ENCODE measurements at regions not wholly inside any gene's neighbourhood (a gene's known extent, or its start where the extent isn't known, plus 50 kb on each side); places are given as distances from the start of the nearest gene placed in this dataset.
"Not testable (repeated sequence)": the region's sequence is repeated elsewhere in the genome, so short reads cannot be mapped to it uniquely, and the experiment has no call there.

DNA sequence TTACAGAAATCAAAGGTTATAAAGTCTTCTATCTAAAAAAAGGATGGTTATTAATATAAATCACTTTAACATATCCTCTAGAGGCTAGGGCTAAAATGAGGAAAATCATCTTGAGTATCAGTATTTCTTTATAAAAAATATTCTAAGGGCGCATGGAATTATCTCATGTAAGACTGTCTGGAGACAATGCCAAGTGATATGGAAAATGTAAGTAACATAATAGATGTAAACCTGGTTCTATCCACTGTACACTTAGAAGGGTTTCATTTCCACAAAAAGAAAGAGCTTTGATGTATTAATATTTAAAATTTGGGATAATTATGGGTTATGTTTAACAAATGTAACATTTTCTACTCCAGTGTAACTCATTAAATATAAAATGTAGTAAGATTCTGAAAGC lies 95.9 kb upstream of the DPH5 start:
- no peak for DNase-seq (ENCODE audit: low spot score in 2 of 2)
- TF ChIP-seq, protein P1, sequence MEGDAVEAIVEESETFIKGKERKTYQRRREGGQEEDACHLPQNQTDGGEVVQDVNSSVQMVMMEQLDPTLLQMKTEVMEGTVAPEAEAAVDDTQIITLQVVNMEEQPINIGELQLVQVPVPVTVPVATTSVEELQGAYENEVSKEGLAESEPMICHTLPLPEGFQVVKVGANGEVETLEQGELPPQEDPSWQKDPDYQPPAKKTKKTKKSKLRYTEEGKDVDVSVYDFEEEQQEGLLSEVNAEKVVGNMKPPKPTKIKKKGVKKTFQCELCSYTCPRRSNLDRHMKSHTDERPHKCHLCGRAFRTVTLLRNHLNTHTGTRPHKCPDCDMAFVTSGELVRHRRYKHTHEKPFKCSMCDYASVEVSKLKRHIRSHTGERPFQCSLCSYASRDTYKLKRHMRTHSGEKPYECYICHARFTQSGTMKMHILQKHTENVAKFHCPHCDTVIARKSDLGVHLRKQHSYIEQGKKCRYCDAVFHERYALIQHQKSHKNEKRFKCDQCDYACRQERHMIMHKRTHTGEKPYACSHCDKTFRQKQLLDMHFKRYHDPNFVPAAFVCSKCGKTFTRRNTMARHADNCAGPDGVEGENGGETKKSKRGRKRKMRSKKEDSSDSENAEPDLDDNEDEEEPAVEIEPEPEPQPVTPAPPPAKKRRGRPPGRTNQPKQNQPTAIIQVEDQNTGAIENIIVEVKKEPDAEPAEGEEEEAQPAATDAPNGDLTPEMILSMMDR (IDR thresholded peaks at IDR 0.05): no peak
- TF ChIP-seq POLR2A (IDR thresholded peaks at IDR 0.05) (no peak), POLR2AphosphoS5 (IDR thresholded peaks at IDR 0.05) (no peak)
- Histone ChIP-seq H3K9me3 (no peaks in the 10 kb centered on the region), H3K27me3 (no peaks in the 10 kb centered on the region), H3K36me3 (no peaks in the 10 kb centered on the region), H3K4me3 (no peak overlapping the region), H3K27ac (no peak overlapping the region), H3K4me1 (no peaks in the 10 kb centered on the region)
- intact Hi-C loops (cut with DNase I; ENCODE audit: low total_unique reads): no loop called here

DNA sequence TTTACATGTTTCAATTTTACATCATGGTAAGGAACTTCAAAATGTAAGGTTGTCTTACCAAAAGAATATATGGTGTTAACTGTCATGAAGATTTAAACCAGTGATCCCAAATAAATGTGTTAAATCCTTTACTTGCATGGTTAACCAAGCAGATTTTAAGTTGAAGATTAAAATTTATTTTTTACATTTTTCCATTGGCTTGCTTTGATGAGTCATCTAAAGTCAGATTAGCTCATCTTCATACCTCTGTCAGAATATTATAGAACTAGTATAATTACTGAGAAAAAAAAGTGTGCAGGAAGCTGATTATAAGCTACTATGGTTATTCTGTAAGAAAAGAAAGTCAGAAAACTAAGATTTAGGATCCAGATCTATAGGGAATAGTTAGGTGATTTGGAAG lies 95.3 kb upstream of the DPH5 start:
- intact Hi-C loops (cut with DNase I; ENCODE audit: low total_unique reads): no loop called here
- Histone ChIP-seq H3K36me3 (no peaks in the 10 kb centered on the region), H3K4me1 (no peaks in the 10 kb centered on the region), H3K27me3 (no peaks in the 10 kb centered on the region), H3K27ac (no peak overlapping the region), H3K9me3 (no peaks in the 10 kb centered on the region), H3K4me3 (no peak overlapping the region)
- no peak for TF ChIP-seq POLR2AphosphoS5 (IDR thresholded peaks at IDR 0.05)
- no peak for TF ChIP-seq POLR2A (IDR thresholded peaks at IDR 0.05)
- TF ChIP-seq, protein P1 (IDR thresholded peaks at IDR 0.05): no peak
- DNase-seq (ENCODE audit: low spot score in 2 of 2): no peak

DNA sequence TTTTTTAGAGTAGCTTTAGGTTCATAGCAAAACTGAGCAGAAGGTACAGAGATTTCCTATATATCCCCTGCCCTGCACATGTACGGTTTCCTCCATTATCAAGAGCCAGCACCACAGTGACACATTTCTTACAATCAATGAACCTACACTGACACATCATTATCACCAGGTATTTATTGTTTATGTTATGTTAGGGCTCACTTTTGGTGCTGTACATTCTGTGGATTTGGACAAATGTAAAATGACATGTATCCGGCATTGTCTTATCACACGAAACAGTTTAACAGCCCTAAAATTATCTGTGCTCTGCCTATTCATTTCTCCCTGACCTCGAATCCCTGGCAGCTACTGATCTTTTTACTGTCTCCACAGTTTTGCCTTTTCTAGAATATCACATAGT lies 93.7 kb upstream of the DPH5 start:
- Histone ChIP-seq H3K27ac (no peak overlapping the region), H3K4me3 (no peak overlapping the region), H3K27me3 (no peaks in the 10 kb centered on the region), H3K9me3 (no peaks in the 10 kb centered on the region), H3K4me1 (no peaks in the 10 kb centered on the region), H3K36me3 (no peaks in the 10 kb centered on the region)
- intact Hi-C loops (cut with DNase I; ENCODE audit: low total_unique reads): no loop called here
- no peak for DNase-seq (ENCODE audit: low spot score in 2 of 2)
- no peak for TF ChIP-seq POLR2AphosphoS5 (IDR thresholded peaks at IDR 0.05)
- TF ChIP-seq POLR2A (IDR thresholded peaks at IDR 0.05): no peak
- TF ChIP-seq, protein P1 (IDR thresholded peaks at IDR 0.05): no peak

DNA sequence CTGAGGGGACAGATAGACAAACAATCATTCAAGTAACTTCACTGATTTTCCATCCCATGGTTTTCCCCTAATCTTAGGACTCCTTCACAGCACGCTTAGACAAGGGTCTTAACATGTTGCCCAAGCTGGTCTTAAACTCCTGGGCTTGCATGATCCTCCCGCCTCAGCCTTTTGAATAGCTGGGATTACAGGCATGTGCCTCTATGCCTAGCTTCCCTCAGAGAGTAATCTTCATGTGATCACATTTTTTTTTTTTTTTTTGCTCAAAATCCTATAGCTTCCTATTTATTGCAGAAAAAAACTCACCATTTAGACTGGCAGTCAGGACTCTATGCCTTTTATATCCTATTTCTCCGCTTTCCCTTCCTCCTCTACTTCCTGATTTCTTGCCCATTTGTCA lies 90.4 kb upstream of the DPH5 start:
- Histone ChIP-seq H3K27me3 (no peaks in the 10 kb centered on the region), H3K36me3 (no peaks in the 10 kb centered on the region)

DNA sequence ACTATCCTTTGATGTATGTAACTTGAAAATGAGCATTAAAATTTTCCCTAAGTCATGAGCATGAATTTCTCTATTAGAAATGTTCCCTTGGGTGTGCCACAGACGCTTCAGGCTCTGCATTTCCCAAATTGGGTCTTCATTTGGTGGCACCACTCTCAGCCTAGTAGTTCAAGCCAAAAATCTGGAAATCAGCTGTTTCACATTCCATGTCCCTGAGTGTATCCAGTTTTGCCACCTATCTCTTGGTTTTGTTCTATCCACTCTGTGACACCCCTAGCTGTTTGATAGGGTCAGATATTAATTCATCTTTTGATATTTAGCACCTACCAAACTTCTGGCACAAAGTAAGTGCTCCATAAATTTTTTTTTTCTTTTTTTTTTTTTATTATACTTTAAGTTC lies 89.5 kb upstream of the DPH5 start:
- no peaks in the 10 kb centered on the region for H3K9me3 ChIP-seq
- DNase-seq (ENCODE audit: low spot score in 2 of 2): no peak
- intact Hi-C loops (cut with DNase I; ENCODE audit: low total_unique reads): no loop called here
- H3K27ac ChIP-seq: no peak overlapping the region
- H3K36me3 ChIP-seq: no peaks in the 10 kb centered on the region
- H3K27me3 ChIP-seq: no peaks in the 10 kb centered on the region
- no peaks in the 10 kb centered on the region for H3K4me1 ChIP-seq
- TF ChIP-seq, protein P1 (IDR thresholded peaks at IDR 0.05): no peak
- TF ChIP-seq POLR2AphosphoS5 (IDR thresholded peaks at IDR 0.05) (no peak), POLR2A (IDR thresholded peaks at IDR 0.05) (no peak)
- H3K4me3 ChIP-seq: no peak overlapping the region

More for the DNA sequence above, 90.4 kb upstream of the DPH5 start:
- H3K9me3 ChIP-seq: no peaks in the 10 kb centered on the region
- H3K4me3 ChIP-seq: no peak overlapping the region
- TF ChIP-seq, protein P1 (IDR thresholded peaks at IDR 0.05): no peak
- TF ChIP-seq POLR2A (IDR thresholded peaks at IDR 0.05) (no peak), POLR2AphosphoS5 (IDR thresholded peaks at IDR 0.05) (no peak)
- H3K4me1 ChIP-seq: no peaks in the 10 kb centered on the region
- intact Hi-C loops (cut with DNase I; ENCODE audit: low total_unique reads): no loop called here
- H3K27ac ChIP-seq: no peak overlapping the region
- DNase-seq (ENCODE audit: low spot score in 2 of 2): no peak

DNA sequence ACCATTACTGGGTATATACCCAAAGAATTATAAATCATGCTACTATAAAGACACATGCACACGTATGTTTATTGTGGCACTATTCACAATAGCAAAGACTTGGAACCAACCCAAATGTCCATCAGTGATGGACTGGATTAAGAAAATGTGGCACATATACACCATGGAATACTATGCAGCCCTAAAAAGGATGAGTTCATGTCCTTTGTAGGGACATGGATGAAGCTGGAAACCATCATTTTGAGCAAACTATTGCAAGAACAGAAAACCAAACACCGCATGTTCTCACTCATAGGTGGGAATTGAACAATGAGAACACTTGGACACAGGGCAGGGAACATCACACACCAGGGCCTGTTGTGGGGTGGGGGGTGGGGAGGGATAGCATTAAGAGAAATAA lies 88.5 kb upstream of the DPH5 start:
- H3K4me3 ChIP-seq; H3K36me3 ChIP-seq; H3K4me1 ChIP-seq; DNase-seq (ENCODE audit: low spot score in 2 of 2); intact Hi-C loops (cut with DNase I; ENCODE audit: low total_unique reads); H3K27ac ChIP-seq; H3K9me3 ChIP-seq; H3K27me3 ChIP-seq: not testable (repeated sequence)
